PC-9 (cell line): ENCODE measurements at regions not wholly inside any gene's neighbourhood (a gene's known extent, or its start where the extent isn't known, plus 50 kb on each side); places are given as distances from the start of the nearest gene placed in this dataset.
"Not testable (repeated sequence)": the region's sequence is repeated elsewhere in the genome, so short reads cannot be mapped to it uniquely, and the experiment has no call there.

Source experiments
- CTCF ChIP-seq: fragments of 200-600 bp; sonication (generic); conservative IDR thresholded peaks from 2 replicates; pipeline ENCODE4 v1.6.1; 2017; ENCODE audit warnings: mixed run types, antibody characterized with exemption, mild to moderate bottlenecking, moderate library complexity
- EZH2 ChIP-seq: fragments of 200-600 bp; sonication (generic); IDR thresholded peaks from 2 replicates; pipeline ENCODE4 v1.8.0; 2017; ENCODE audit warnings: antibody characterized with exemption, low read depth

GRCh38 chr14:105606305-105606975 is 80.1 kb downstream of the TMEM121 start:
- TF ChIP-seq EZH2, CTCF: not testable (repeated sequence)
